ENCODE measurements at regions not wholly inside any gene's neighbourhood (a gene's known extent, or its start where the extent isn't known, plus 50 kb on each side); places are given as distances from the start of the nearest gene placed in this dataset.

- ATAC-seq (no peak), FAIRE-seq (no peak), DNase-seq (ENCODE audit: extremely low read depth in 1 of 4, low spot score in 3 of 4) (no peak)
- no TSS peak for BruUV-seq (replicated peaks)
- no peak overlapping the region for H3K27ac ChIP-seq (ENCODE audit: extremely low read depth, low read depth, low read length)
- H3K4me2 ChIP-seq (ENCODE audit: insufficient read depth, low read length) = no peak overlapping the region
- 0% methylated on average over 2 of the region's 2 CpGs for WGBS (ENCODE audit: insufficient coverage, low coverage, missing lambda C conversion rate)
- ChIA-PET POLR2A (no interaction called here), CTCF (ENCODE audit: low intra/inter-chr PET ratio) (no interaction called here)
- in situ Hi-C loops (cut with MboI) = no loop called here
- H4K20me1 ChIP-seq (replicated peaks; ENCODE audit: control insufficient read depth, insufficient read depth, low read length) = no peaks in the 10 kb centered on the region
- no peaks in the 10 kb centered on the region for H3K79me2 ChIP-seq (ENCODE audit: control insufficient read depth, insufficient read depth, low read length)
- H3K4me3 ChIP-seq = no peak overlapping the region
- no peaks in the 10 kb centered on the region for H3K36me3 ChIP-seq (ENCODE audit: control insufficient read depth, insufficient read depth, low read length)
- no peak overlapping the region for H3K9ac ChIP-seq (ENCODE audit: insufficient read depth in 1 of 2, low read depth in 2 of 2, low read length in 2 of 2)
- no peaks in the 10 kb centered on the region for H3K9me1 ChIP-seq (ENCODE audit: control insufficient read depth, insufficient read depth, low read length)
- intact Hi-C loops (cut with micrococcal nuclease) = no loop called here
- no peaks in the 10 kb centered on the region for H3K9me3 ChIP-seq (replicated peaks; ENCODE audit: control insufficient read depth, insufficient read depth, low read depth, low read length)
- no peaks in the 10 kb centered on the region for H3K4me1 ChIP-seq (replicated peaks in 1 of 2; ENCODE audit: control insufficient read depth in 2 of 2, insufficient read depth in 2 of 2, low read length in 2 of 2)
- H2AFZ ChIP-seq (ENCODE audit: low read depth, low read length) = no peak overlapping the region
- H3K27me3 ChIP-seq (ENCODE audit: control insufficient read depth in 2 of 2, insufficient read depth in 2 of 2, low read length in 2 of 2) = no peaks in the 10 kb centered on the region; a peak in 1 of 5 replicates
- TF ChIP-seq RBM14 (IDR thresholded peaks at IDR 0.05; ENCODE audit: borderline replicate concordance, insufficient read depth, low read depth, low read length) (no peak), ZNF124 (CRISPR knock-in tag; IDR thresholded peaks at IDR 0.05) (no peak), ZNF384 (IDR thresholded peaks at IDR 0.05; ENCODE audit: low read depth, low read length) (no peak), ZNF740 (CRISPR knock-in tag; IDR thresholded peaks at IDR 0.05) (no peak), ZNF740 (tag; IDR thresholded peaks at IDR 0.05) (no peak), CLOCK (CRISPR knock-in tag; IDR thresholded peaks at IDR 0.05; ENCODE audit: borderline replicate concordance) (no peak), PHF8 (IDR thresholded peaks at IDR 0.05; ENCODE audit: borderline replicate concordance, low read length) (no peak), ELF1 (tag; IDR thresholded peaks at IDR 0.05) (no peak), RNF2 (IDR thresholded peaks at IDR 0.05) (no peak), CREM (IDR thresholded peaks at IDR 0.05; ENCODE audit: low read depth) (no peak), E4F1 (CRISPR knock-in tag; IDR thresholded peaks at IDR 0.05; ENCODE audit: borderline replicate concordance) (no peak), NFRKB (IDR thresholded peaks at IDR 0.05; ENCODE audit: low read depth) (no peak), ETV6 (IDR thresholded peaks at IDR 0.05; ENCODE audit: borderline replicate concordance in 1 of 2, low read depth in 2 of 2, low read length in 1 of 2) (no peak), ETV6 (CRISPR knock-in tag; IDR thresholded peaks at IDR 0.05; ENCODE audit: borderline replicate concordance) (no peak), KAT7 (CRISPR knock-in tag; IDR thresholded peaks at IDR 0.05; ENCODE audit: borderline replicate concordance) (no peak), FOXK1 (CRISPR knock-in tag; IDR thresholded peaks at IDR 0.05; ENCODE audit: borderline replicate concordance) (no peak)
Measured at GRCh38 chr9:86545090-86545489, 190.9 kb upstream of the TUT7 start.

Measured in K562 (cell line).